SK-N-MC (cell line): ENCODE measurements at regions not wholly inside any gene's neighbourhood (a gene's known extent, or its start where the extent isn't known, plus 50 kb on each side); places are given as distances from the start of the nearest gene placed in this dataset.

ENCODE experiments used
- EZH2 ChIP-seq: fragments of 200-600 bp; sonication (generic); IDR thresholded peaks from one replicate; pipeline ENCODE4 v1.6.1; 2017; ENCODE audit warnings: antibody characterized with exemption
- POLR2AphosphoS5 ChIP-seq: IDR thresholded peaks from 2 replicates; pipeline ENCODE4 v1.6.1; 2012; ENCODE audit warnings: mild to moderate bottlenecking, low read depth, low read length, borderline replicate concordance

DNA sequence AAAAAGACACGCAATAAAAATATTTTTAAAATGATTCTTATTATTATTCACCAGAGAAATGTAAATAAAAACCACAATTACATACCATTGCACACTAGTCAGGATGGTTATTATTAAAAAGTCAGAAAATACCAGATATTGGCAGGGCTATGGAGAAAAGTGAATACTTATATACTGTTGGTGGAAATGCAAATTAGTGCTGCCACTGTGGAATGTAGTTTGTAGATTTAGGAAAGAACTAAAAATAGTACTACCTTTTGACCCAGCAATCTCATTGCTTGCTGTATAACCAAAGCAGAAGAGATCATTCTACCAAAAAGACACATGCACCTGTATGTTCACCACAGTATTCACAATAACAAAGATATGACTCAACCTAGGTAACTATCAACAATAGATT is 1237.3 kb upstream of the FAM98A start:
- TF ChIP-seq POLR2AphosphoS5 (no peak), EZH2 (no peak)
